Superior temporal gyrus (tissue), 1 donor: ENCODE measurements at regions not wholly inside any gene's neighbourhood (a gene's known extent, or its start where the extent isn't known, plus 50 kb on each side); places are given as distances from the start of the nearest gene placed in this dataset.
A peak's percentile ranks its signal among the peaks of the same experiment; 100 is the strongest.

Experiments used
- DNase-seq: peaks from one replicate; pipeline ENCODE4 v3.0.0-alpha.2; 2016; ENCODE audit errors: extremely low spot score

GRCh38 chr7:67553378-67553777, 556.7 kb downstream of the TYW1 start:
- no peak for DNase-seq

GRCh38 chr7:67554986-67555385, 558.4 kb downstream of the TYW1 start:
- DNase-seq = no peak

GRCh38 chr7:67564959-67565358, 568.3 kb downstream of the TYW1 start:
- DNase-seq = no peak

- peak; percentile 66 for DNase-seq
These were observed 569.5 kb downstream of the TYW1 start for GRCh38 chr7:67566101-67566500.

GRCh38 chr7:67571026-67571545, 574.5 kb downstream of the TYW1 start:
- DNase-seq = no peak

- no peak for DNase-seq
These were observed 577.0 kb downstream of the TYW1 start for GRCh38 chr7:67573639-67574038.

- DNase-seq = no peak
These were observed 592.0 kb downstream of the TYW1 start for GRCh38 chr7:67588631-67589030.

GRCh38 chr7:67589183-67589582, 592.5 kb downstream of the TYW1 start:
- no peak for DNase-seq

GRCh38 chr7:67590649-67591048, 594.0 kb downstream of the TYW1 start:
- no peak for DNase-seq

GRCh38 chr7:67593794-67594193, 597.2 kb downstream of the TYW1 start:
- DNase-seq = no peak

GRCh38 chr7:67595431-67596180, 599.0 kb downstream of the TYW1 start:
- DNase-seq = no peak

GRCh38 chr7:67597161-67597560, 600.5 kb downstream of the TYW1 start:
- no peak for DNase-seq

GRCh38 chr7:67598469-67598868, 601.8 kb downstream of the TYW1 start:
- DNase-seq = no peak

GRCh38 chr7:67599331-67600062, 602.9 kb downstream of the TYW1 start:
- no peak for DNase-seq

- DNase-seq = no peak
These were observed 605.7 kb downstream of the TYW1 start for GRCh38 chr7:67602246-67602887.

GRCh38 chr7:67604461-67605386, 608.1 kb downstream of the TYW1 start:
- no peak for DNase-seq

GRCh38 chr7:67608806-67609205, 612.2 kb downstream of the TYW1 start:
- no peak for DNase-seq

- no peak for DNase-seq
These were observed 614.3 kb downstream of the TYW1 start for GRCh38 chr7:67610897-67611296.

GRCh38 chr7:67614843-67615242, 618.2 kb downstream of the TYW1 start:
- no peak for DNase-seq

- no peak for DNase-seq
These were observed 619.9 kb downstream of the TYW1 start for GRCh38 chr7:67616517-67616916.

GRCh38 chr7:67618556-67619162, 622.0 kb downstream of the TYW1 start:
- DNase-seq = no peak
